Right renal cortex interstitium (tissue), 3 donors: ENCODE measurements at regions not wholly inside any gene's neighbourhood (a gene's known extent, or its start where the extent isn't known, plus 50 kb on each side); places are given as distances from the start of the nearest gene placed in this dataset.

Experiments
- DNase-seq, 3 donors: peaks; one replicate each; pipeline ENCODE4 v3.0.0-alpha.2; 2013; ENCODE audit warnings: low read depth in 3 of 3, low spot score in 2 of 3

- DNase-seq: no peak
Observed at GRCh38 chr20:60652046-60652445, 600.0 kb upstream of the CDH4 start.

DNA sequence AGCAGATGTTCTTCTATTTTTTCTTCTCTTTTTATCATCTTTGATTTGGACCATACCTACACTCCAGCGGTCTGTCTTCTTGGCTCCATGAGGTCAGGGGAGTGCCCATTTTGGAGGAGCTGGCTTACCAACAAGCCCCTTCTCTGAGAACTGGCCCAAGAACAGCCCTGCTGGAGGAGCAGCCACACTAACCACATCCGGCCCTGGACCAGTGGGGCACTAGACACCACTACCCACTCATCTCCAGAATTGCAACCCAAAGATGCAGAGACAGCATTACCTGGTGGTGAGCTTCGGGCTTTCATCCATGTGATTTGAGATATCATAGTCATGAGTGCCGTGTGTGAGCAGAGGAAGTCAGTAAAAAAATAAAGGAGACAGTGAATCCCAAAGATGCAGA lies 599.4 kb upstream of the CDH4 start:
- no peak for DNase-seq

- no peak for DNase-seq
Observed at GRCh38 chr20:60653111-60653845, 598.8 kb upstream of the CDH4 start.

DNA sequence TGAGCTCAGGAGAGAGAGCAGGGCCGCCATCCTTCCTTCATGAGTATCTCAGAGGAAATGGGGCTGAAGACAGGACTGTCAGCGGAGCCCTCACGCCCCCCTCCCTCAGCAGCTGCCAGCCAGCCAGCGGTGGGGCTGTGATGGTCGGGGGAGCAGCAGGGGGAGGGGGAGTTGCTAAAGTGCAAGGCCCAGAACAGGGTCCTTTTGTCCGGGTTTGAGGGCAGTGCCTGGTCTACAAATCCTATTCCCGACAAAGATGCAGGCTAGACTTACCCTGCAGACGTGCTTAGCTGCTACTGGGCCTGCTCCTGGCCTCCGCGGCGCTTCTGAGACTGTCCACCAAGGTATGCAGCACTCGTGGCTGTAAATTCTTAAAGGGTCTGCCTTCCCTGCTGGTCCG lies 593.4 kb upstream of the CDH4 start:
- no peak for DNase-seq

DNA sequence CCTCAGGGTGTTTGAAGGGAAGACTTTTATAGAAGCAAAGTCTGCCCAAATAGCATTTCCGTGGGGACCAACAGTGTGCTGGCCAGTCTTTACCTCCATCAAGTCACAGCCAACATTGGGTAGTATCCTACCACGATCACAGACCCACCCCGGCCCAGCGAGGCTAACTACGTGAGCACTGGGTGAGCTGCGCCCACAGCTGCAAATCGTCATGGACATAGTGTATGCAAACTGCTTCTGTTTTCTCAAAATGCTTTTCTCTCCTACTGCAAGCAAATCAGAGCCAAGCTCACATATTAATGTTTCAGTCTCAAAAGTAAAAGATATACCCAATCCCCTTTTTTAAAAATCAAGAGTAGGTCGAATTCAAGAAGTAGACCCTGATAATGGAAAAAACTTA lies 592.8 kb upstream of the CDH4 start:
- no peak for DNase-seq

DNA sequence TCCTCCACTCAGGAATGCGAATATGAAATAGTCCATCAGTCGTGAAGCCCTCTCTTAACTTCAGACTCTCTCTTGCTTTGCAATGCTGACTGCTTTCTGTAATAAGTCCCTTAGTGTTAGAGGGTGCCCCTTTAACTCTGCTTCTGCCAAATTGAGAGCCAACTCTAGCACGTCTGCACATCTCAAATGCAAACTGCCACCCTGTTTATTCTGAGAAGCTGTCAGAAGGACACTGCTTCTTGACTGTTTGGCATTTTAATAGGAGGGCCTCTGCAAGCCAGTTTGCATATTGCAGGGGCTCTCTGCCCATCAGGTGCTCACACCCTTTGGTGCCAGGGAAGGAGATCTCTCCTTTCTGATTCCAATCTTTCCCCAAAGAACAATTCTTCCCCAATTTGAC lies 589.8 kb upstream of the CDH4 start:
- no peak for DNase-seq

DNA sequence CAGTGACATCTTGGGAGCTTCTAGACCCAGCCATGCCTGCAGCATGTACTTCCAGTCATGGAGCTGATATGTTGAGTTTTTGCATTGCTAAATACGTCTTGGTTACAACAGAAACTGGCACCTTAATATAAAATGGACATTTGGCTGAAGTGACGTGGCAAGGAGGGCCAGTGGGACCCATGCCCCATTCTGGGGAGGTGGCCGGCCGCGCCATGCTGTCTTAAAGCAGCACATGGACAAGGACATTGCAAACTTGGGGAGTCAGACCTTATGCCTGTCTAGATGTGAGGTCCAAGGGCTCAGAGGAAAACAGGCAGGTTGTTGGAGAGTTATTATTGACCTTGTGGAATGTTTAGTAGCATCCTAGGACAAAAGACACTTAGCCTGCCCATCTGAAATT lies 588.0 kb upstream of the CDH4 start:
- no peak for DNase-seq

- DNase-seq: no peak
Observed at GRCh38 chr20:60667641-60668040, 584.4 kb upstream of the CDH4 start.

DNA sequence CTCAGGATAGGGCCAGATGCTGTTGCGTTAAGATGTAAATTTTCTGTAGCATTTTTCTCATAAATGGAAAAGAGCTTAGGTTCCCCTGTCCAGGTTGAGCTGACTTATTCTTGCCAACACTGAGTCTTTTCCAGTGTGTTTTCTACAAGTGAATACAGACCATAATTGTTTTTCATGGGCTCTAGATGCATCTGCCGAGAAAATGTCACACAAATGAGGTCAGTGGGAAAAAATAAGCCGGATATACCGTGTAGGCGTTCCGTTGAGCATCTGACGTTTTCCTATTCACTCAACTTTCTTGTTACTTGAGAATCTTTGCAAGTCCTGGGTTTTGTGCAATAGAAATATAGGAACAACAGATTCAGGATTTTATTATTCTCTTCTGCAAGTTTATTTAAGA lies 582.9 kb upstream of the CDH4 start:
- no peak for DNase-seq

GRCh38 chr20:60676011-60676410 lies 576.0 kb upstream of the CDH4 start:
- no peak for DNase-seq

GRCh38 chr20:60677819-60678218 lies 574.2 kb upstream of the CDH4 start:
- no peak for DNase-seq

GRCh38 chr20:60680554-60680953 lies 571.5 kb upstream of the CDH4 start:
- no peak for DNase-seq

DNA sequence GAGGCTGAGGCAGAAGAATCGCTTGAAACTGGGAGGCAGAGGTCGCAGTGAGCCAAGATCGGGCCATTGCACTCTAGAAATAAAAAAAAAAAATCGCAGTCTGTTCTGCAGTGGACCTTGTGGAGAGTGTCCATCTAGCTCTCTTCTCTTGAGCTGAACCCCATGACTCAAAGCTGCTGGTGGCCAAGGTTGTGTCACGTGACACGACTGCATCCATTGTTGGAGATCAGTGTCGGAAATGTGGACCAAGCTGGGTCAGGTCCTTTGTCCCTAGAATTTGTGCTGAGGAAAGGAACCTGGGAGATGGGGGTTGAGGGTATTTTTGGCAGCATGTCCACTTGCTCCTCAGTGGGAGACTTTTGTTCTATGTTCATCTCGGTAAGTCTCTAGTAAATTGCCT lies 564.8 kb upstream of the CDH4 start:
- no peak for DNase-seq

DNA sequence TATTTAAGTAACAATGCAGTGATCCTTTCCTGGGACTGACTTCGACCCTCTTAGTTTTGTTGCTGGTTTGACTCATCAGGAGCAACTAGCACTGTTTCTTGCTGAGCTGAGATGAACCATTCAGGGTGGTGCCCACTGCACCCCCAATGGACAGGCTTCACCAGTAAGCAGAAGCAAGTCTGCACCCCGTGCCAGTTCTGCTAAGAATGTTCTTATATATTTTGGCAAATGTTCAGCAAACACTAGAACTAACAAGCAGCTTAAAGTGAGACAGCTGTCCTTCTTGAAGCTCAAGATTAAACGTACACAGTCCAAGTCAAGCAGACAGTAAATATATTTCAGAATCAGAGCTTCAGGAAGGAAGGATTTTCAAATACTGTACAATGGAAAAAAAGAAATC lies 561.3 kb upstream of the CDH4 start:
- DNase-seq: no peak

- no peak for DNase-seq
Observed at GRCh38 chr20:60691966-60692615, 560.0 kb upstream of the CDH4 start.

GRCh38 chr20:60693496-60694133 lies 558.4 kb upstream of the CDH4 start:
- DNase-seq: no peak

GRCh38 chr20:60694763-60695162 lies 557.3 kb upstream of the CDH4 start:
- no peak for DNase-seq

GRCh38 chr20:60695226-60696000 lies 556.6 kb upstream of the CDH4 start:
- DNase-seq: no peak

- no peak for DNase-seq
Observed at GRCh38 chr20:60697252-60697651, 554.8 kb upstream of the CDH4 start.

DNA sequence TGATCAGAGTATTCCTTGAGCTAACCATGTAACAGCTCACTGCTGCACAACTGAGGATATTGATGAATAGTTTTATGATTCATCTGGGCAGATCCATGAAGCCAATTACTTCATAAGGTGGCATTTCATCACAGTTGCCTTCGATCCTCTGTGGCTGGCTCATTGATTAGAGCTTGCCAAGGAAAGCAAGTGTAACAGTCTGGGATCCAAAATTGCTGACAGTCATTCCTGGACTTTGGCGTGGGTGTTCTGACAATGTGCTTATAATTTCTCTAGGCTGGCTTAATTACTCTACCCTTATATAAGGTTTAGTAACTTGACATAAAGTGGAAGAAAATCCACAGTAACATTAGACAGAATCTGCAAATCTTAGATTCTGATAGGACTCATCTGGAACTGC lies 551.3 kb upstream of the CDH4 start:
- no peak for DNase-seq

DNA sequence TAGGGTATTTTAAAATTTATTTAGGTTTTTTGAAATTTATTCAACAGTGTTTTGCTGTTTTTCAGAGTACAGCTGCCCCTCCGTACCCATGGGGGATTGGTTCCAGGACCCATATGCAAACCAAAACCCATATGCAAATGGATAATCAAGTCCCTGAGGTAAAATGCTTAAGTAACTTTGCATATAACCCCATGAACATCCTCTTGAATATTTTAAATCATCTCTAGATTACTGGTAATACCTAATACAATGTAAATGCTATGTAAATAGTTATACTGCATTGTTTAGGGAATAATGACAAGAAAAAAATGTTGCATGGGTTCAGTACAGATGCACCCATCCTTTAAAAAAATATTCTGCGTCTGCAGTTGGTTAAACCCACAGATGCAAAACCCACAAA lies 547.9 kb upstream of the CDH4 start:
- no peak for DNase-seq
